Endothelial cell (in vitro differentiated cells): ENCODE measurements at regions not wholly inside any gene's neighbourhood (a gene's known extent, or its start where the extent isn't known, plus 50 kb on each side); places are given as distances from the start of the nearest gene placed in this dataset.

Experiments
- DNase-seq: peaks from one replicate; pipeline ENCODE4 v3.0.0; 2021; ENCODE audit warnings: low spot score
- H3K27ac Mint-ChIP-seq: one replicate; pipeline ENCODE4 v1.8.0; 2021; ENCODE audit warnings: mixed read lengths, inconsistent platforms; ENCODE audit not compliant: unreplicated experiment
- H3K27me3 Mint-ChIP-seq: one replicate; pipeline ENCODE4 v1.8.0; 2021; ENCODE audit warnings: mild to moderate bottlenecking, moderate library complexity, mixed read lengths, inconsistent platforms; ENCODE audit not compliant: unreplicated experiment
- H3K36me3 Mint-ChIP-seq: one replicate; pipeline ENCODE4 v1.8.0; 2021; ENCODE audit warnings: mild to moderate bottlenecking, low read depth, mixed read lengths, inconsistent platforms; ENCODE audit not compliant: unreplicated experiment
- H3K4me1 Mint-ChIP-seq: one replicate; pipeline ENCODE4 v1.8.0; 2021; ENCODE audit warnings: mild to moderate bottlenecking, mixed read lengths, inconsistent platforms; ENCODE audit not compliant: unreplicated experiment
- H3K4me3 Mint-ChIP-seq: one replicate; pipeline ENCODE4 v1.8.0; 2021; ENCODE audit warnings: mild to moderate bottlenecking, mixed read lengths, inconsistent platforms; ENCODE audit not compliant: unreplicated experiment
- H3K9me3 Mint-ChIP-seq: one replicate; pipeline ENCODE4 v1.8.0; 2021; ENCODE audit warnings: mixed read lengths, inconsistent platforms; ENCODE audit not compliant: unreplicated experiment
- CTCF ChIP-seq: fragments of 200-600 bp; sonication (generic); IDR thresholded peaks from one replicate; pipeline ENCODE4 v1.5.0; 2021; ENCODE audit warnings: antibody characterized with exemption; ENCODE audit not compliant: unreplicated experiment

DNA sequence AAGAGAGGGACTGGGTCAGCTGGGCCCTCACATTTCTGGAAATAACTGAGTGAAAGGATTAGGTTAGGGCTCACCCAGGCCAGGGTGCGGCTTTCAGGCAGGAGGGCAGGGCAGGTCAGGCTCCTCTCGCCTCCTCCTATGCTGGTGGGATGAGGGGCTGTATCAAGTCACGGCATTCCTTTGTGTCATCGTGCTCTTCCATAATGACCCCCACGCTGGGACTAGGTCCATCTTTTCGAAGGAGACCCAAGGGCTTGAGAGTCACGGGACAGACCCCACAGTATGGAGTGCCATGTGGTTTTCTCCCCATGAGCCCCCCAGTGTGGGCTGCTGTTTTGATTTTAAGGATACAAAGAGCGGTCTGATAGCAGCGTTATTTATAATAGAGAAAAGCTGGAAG lies 137.8 kb upstream of the COPS8 start:
- Mint-ChIP-seq H3K4me3 (no peak overlapping the region), H3K27ac (no peak overlapping the region), H3K36me3 (peaks cover 3% of the 10 kb centered on the region), H3K27me3 (peaks cover 3% of the 10 kb centered on the region), H3K4me1 (peaks cover 28% of the 10 kb centered on the region), H3K9me3 (no peaks in the 10 kb centered on the region)
- no peak for DNase-seq
- no peak for TF ChIP-seq CTCF

DNA sequence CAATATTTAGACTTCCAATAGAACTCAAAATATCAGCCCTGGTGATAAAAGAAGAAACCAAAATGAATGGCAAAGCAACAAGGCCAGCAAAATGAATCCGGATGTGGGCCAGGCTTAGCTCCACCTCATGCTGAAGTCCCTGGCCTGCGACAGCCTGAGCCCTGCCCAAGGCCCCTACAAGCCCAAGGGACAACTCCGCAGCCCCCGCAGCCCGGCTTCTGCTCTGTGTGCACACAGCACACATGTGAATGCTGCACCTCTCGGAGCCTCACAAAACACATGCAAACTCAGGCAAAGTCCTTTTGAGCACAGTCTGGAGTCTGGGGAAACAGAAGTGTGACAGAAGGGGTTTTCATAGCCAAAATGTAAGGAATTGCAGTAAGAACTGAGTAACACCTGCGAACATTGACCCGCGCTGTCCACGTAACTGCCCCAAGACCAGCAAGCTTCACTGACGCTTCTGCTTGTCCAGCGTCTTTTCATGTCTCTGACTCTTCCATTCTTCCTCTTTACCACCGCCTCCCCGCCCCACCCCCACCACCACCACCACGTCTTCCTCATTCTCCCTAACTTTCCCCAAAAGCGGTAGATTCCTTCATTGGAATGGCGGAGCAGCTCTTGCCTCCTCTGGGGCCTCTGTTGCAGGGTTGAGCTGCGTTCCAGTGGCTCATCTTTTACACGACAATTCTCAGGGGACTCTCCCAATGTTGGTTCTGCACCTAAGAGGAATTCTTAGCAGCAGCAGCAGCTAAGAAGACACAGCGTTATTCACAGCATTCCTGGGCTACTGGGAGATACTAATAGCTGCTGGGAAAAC lies 136.4 kb upstream of the COPS8 start:
- H3K4me1 Mint-ChIP-seq: peaks cover 22% of the 10 kb centered on the region
- no peaks in the 10 kb centered on the region for H3K9me3 Mint-ChIP-seq
- no peak overlapping the region for H3K4me3 Mint-ChIP-seq
- no peak for TF ChIP-seq CTCF
- H3K27ac Mint-ChIP-seq: no peak overlapping the region
- peaks cover 3% of the 10 kb centered on the region for H3K27me3 Mint-ChIP-seq
- H3K36me3 Mint-ChIP-seq: peaks cover 3% of the 10 kb centered on the region
- DNase-seq: no peak

DNA sequence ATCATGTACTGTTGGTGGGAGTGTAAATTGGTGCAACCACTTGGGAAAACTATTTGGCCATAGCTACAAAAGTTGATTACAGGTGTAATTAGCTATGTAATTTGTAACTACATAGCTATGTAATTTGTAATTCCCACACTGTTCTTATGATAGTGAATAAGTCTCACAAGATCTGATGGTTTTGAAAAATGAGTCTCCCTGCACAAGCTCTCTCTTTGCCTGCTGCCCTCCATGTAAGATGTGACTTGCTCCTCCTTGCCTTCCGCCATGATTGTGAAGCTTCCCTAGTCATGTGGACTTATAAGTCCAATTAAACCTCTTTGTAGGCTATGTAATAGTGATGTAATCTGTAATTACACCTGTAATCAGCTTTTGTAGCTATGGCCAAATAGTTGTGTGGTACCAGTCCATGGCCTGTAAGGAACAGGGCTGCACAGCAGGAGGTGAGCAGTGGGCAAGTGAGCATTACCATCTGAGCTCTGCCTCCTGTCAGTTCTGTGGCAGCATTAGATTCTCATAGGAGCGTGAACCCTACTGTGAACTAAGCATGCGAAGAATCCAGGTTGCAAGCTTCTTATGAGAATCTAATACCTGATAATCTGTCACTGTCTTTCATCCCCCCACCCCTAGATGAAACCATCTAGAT lies 133.7 kb upstream of the COPS8 start:
- no peaks in the 10 kb centered on the region for H3K27me3 Mint-ChIP-seq
- TF ChIP-seq CTCF: no peak
- H3K27ac Mint-ChIP-seq: no peak overlapping the region
- H3K36me3 Mint-ChIP-seq: peaks cover 3% of the 10 kb centered on the region
- H3K9me3 Mint-ChIP-seq: no peaks in the 10 kb centered on the region
- DNase-seq: no peak
- peaks cover 16% of the 10 kb centered on the region for H3K4me1 Mint-ChIP-seq
- no peak overlapping the region for H3K4me3 Mint-ChIP-seq

- no peak for DNase-seq
- no peak for TF ChIP-seq CTCF
- H3K9me3 Mint-ChIP-seq: no peaks in the 10 kb centered on the region
- no peaks in the 10 kb centered on the region for H3K27me3 Mint-ChIP-seq
- H3K36me3 Mint-ChIP-seq: peaks cover 3% of the 10 kb centered on the region
- H3K27ac Mint-ChIP-seq: no peak overlapping the region
- no peak overlapping the region for H3K4me3 Mint-ChIP-seq
- peaks cover 4% of the 10 kb centered on the region for H3K4me1 Mint-ChIP-seq
Observed at GRCh38 chr2:236954641-236955040, 131.0 kb upstream of the COPS8 start.

GRCh38 chr2:236955521-236956030 lies 130.1 kb upstream of the COPS8 start:
- no peaks in the 10 kb centered on the region for H3K9me3 Mint-ChIP-seq
- H3K27ac Mint-ChIP-seq: no peak overlapping the region
- H3K27me3 Mint-ChIP-seq: no peaks in the 10 kb centered on the region
- peaks cover 3% of the 10 kb centered on the region for H3K36me3 Mint-ChIP-seq
- peaks cover 2% of the 10 kb centered on the region for H3K4me1 Mint-ChIP-seq
- no peak overlapping the region for H3K4me3 Mint-ChIP-seq
- TF ChIP-seq CTCF: no peak
- no peak for DNase-seq
